K562 (cell line): ENCODE measurements at regions not wholly inside any gene's neighbourhood (a gene's known extent, or its start where the extent isn't known, plus 50 kb on each side); places are given as distances from the start of the nearest gene placed in this dataset.
A peak's percentile ranks its signal among the peaks of the same experiment; 100 is the strongest.

Experiments
- ATAC-seq: fragments of 200-7000 bp; cut with Tn5 transposase; 3 replicates; pipeline ENCODE4 v1.9.1; 2020; ENCODE audit warnings: moderate library complexity
- BruUV-seq: library from RNA; stranded (reverse); fragments of 400-500 nt; replicated peaks from 2 replicates; lab custom pipeline; 2021; lab: Mats Ljungman, UMichigan
- CTCF ChIA-PET: fragments of 300-600 bp; formaldehyde crosslinking; extraction: SDS; loops from one replicate; lab custom pipeline; 2021; ENCODE audit warnings: low intra/inter-chr PET ratio; lab: Yijun Ruan, JAX
- POLR2A ChIA-PET: fragments of 300-600, 350-650 bp; sonication (Branson Sonifier 250); formaldehyde crosslinking; extraction: SDS; loops from one replicate; lab custom pipeline; 2021; ENCODE audit warnings: antibody characterized with exemption, inconsistent platforms; lab: Yijun Ruan, JAX
- DNase-seq, 4 experiments: peaks; one replicate each; pipeline versions ENCODE4 v3.0.0 to v3.0.0-alpha.2; 2011 to 2018; ENCODE audit warnings: low spot score in 3 of 4, mixed read lengths in 3 of 4; ENCODE audit errors: extremely low read depth in 1 of 4
- FAIRE-seq: peaks from 2 replicates; lab custom pipeline; 2011; peaks lifted over from hg19 to GRCh38; lab: Jason Lieb, UNC
- H2AFZ ChIP-seq: 2 replicates; pipeline ENCODE4 v1.6.0; 2011; ENCODE audit warnings: low read depth, low read length, control low read depth, inconsistent platforms
- H3K27ac ChIP-seq: fragments of 200-600 bp; 3 replicates; pipeline ENCODE4 v1.8.0; 2011; ENCODE audit warnings: low read depth, mild to moderate bottlenecking, control low read depth, inconsistent platforms, low read length, moderate library complexity, mixed read lengths; ENCODE audit errors: extremely low read depth
- H3K27me3 ChIP-seq, 2 experiments: fragments of 300-600 bp in 1 of 2; 2 replicates in 1 of 2; 3 replicates in 1 of 2; pipeline versions ENCODE4 v1.6.0 to v1.8.0; 2011; ENCODE audit warnings: inconsistent platforms in 2 of 2, low read length in 2 of 2, mild to moderate bottlenecking in 1 of 2, mixed read lengths in 1 of 2, moderate library complexity in 1 of 2; ENCODE audit not compliant: control insufficient read depth in 2 of 2, insufficient read depth in 2 of 2
- H3K36me3 ChIP-seq: fragments of 300-600 bp; 3 replicates; pipeline ENCODE4 v1.8.0; 2011; ENCODE audit warnings: mild to moderate bottlenecking, low read length, inconsistent platforms; ENCODE audit not compliant: control insufficient read depth, insufficient read depth
- H3K4me1 ChIP-seq, 2 experiments: fragments of 200-600 bp in 1 of 2; replicated peaks in 1 of 2; 2 replicates in 1 of 2; 3 replicates in 1 of 2; pipeline versions ENCODE4 v1.5.1 to v1.8.0; 2011; ENCODE audit warnings: inconsistent platforms in 2 of 2, low read length in 2 of 2, mild to moderate bottlenecking in 1 of 2, mixed read lengths in 1 of 2, moderate library complexity in 1 of 2; ENCODE audit not compliant: control insufficient read depth in 2 of 2, insufficient read depth in 2 of 2
- H3K4me2 ChIP-seq: 2 replicates; pipeline ENCODE4 v1.6.1; 2011; ENCODE audit warnings: low read length, control low read depth, inconsistent platforms, mixed read lengths; ENCODE audit not compliant: insufficient read depth
- H3K4me3 ChIP-seq: fragments of 200-600 bp; sonication (generic), shearing (Covaris generic); 2 replicates; pipeline ENCODE4 v1.5.1; 2016; ENCODE audit warnings: control low read depth, inconsistent platforms
- H3K79me2 ChIP-seq: fragments of 200-600 bp; 3 replicates; pipeline ENCODE4 v1.8.0; 2011; ENCODE audit warnings: low read length, inconsistent platforms; ENCODE audit not compliant: control insufficient read depth, insufficient read depth
- H3K9ac ChIP-seq, 2 experiments: 2 replicates each; pipeline versions ENCODE4 v1.6.0 to v1.6.1; 2011; ENCODE audit warnings: low read depth in 2 of 2, low read length in 2 of 2, control low read depth in 1 of 2, inconsistent platforms in 1 of 2, mild to moderate bottlenecking in 1 of 2, mixed read lengths in 1 of 2; ENCODE audit not compliant: insufficient read depth in 1 of 2
- H3K9me1 ChIP-seq: one replicate; pipeline ENCODE4 v1.6.0; 2011; ENCODE audit warnings: inconsistent platforms, mild to moderate bottlenecking, low read length, moderate library complexity; ENCODE audit not compliant: control insufficient read depth, insufficient read depth
- H3K9me3 ChIP-seq: replicated peaks from 2 replicates; pipeline ENCODE4 v1.5.1; 2011; ENCODE audit warnings: low read depth, low read length, inconsistent platforms; ENCODE audit not compliant: control insufficient read depth, insufficient read depth
- H4K20me1 ChIP-seq: replicated peaks from 2 replicates; pipeline ENCODE4 v1.6.1; 2011; ENCODE audit warnings: low read length, inconsistent platforms, mixed read lengths; ENCODE audit not compliant: control insufficient read depth, insufficient read depth
- DPF2 ChIP-seq: fragments of 450-650 bp; IDR thresholded peaks from 2 replicates; pipeline ENCODE4 v1.6.1; 2016
- JUN ChIP-seq, 2 experiments: sonication (generic) in 1 of 2; formaldehyde crosslinking in 1 of 2; IDR thresholded peaks; 2 replicates each; pipeline versions ENCODE4 v1.6.1 to v1.8.0; 2012 to 2022; ENCODE audit warnings: borderline replicate concordance in 2 of 2, mild to moderate bottlenecking in 2 of 2, improper control_type of control experiment in 1 of 2, low read depth in 1 of 2, low read length in 1 of 2, missing genetic modification reagents in 1 of 2
- SMARCA4 ChIP-seq: fragments of 450-650 bp; IDR thresholded peaks from 2 replicates; pipeline ENCODE4 v1.6.1; 2016
- TGIF2 ChIP-seq: sonication (generic); formaldehyde crosslinking; IDR thresholded peaks from 2 replicates; pipeline ENCODE4 v1.8.1; 2022; ENCODE audit warnings: mild to moderate bottlenecking, missing genetic modification reagents, moderate library complexity
- ZNF316 ChIP-seq: fragments of 450-650 bp; IDR thresholded peaks from 2 replicates; pipeline ENCODE4 v1.6.1; 2016
- WGBS: fragments of 100-300 bp; shearing (Covaris generic); methylation state at CpG from one replicate; pipeline ENCODE4 v1.1.6; 2016; ENCODE audit warnings: low coverage, mixed read lengths; ENCODE audit not compliant: insufficient coverage; ENCODE audit errors: missing lambda C conversion rate; 5-methylcytosine and 5-hydroxymethylcytosine counted together
- in situ Hi-C: fragments of 300-500 bp; cut with MboI; formaldehyde crosslinking; loops from 4 replicates; pipeline ENCODE4 v1.15.0; 2018; ENCODE audit warnings: inconsistent platforms, mixed read lengths
- intact Hi-C: fragments of 100-400 bp; cut with micrococcal nuclease; formaldehyde crosslinking; loops from 2 replicates; pipeline ENCODE4 v1.14.2; 2022
- TF ChIP-seq, protein P1 (sequence below), 2 experiments: fragments of 450-650 bp; conservative IDR thresholded peaks; 2 replicates each; pipeline ENCODE4 v1.6.1; 2017; ENCODE audit warnings: mild to moderate bottlenecking in 2 of 2, moderate library complexity in 2 of 2
- TF ChIP-seq, protein P2 (sequence below): fragments of 450-650 bp; IDR thresholded peaks from 2 replicates; pipeline ENCODE4 v1.6.1; 2016
- TF ChIP-seq, protein P3 (sequence below): sonication (generic); formaldehyde crosslinking; IDR thresholded peaks from 2 replicates; pipeline ENCODE4 v1.8.1; 2023; ENCODE audit warnings: mild to moderate bottlenecking, missing genetic modification reagents
- TF ChIP-seq, protein P4 (sequence below): fragments of 450-650 bp; formaldehyde crosslinking; IDR thresholded peaks from 2 replicates; pipeline ENCODE4 v1.4.0; 2022; ENCODE audit warnings: missing genetic modification characterization
- TF ChIP-seq, protein P5 (sequence below): fragments of 450-650 bp; IDR thresholded peaks from 2 replicates; pipeline ENCODE4 v1.6.1; 2016; ENCODE audit warnings: mild to moderate bottlenecking

DNA sequence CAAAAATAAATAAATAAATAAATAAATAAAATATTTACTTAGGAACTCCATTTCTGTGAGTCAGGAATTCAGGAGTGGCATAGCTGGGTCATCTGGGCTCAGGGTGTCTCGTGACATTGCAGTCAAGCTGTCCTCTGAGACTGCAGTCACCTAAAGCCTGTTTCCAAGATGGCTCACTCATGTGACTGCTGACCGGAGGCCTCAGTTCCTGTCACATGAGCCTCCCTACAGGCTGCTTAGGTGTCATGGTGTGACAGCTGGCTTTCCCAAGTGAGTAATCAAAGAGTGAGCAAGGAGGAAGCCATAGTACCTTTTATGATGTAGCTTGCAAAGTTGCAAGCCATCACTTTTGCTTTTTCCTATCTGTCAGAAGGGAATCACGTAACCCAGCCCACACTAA, 128.6 kb upstream of the KCTD7 start (continued):
- TF ChIP-seq, protein P1, sequence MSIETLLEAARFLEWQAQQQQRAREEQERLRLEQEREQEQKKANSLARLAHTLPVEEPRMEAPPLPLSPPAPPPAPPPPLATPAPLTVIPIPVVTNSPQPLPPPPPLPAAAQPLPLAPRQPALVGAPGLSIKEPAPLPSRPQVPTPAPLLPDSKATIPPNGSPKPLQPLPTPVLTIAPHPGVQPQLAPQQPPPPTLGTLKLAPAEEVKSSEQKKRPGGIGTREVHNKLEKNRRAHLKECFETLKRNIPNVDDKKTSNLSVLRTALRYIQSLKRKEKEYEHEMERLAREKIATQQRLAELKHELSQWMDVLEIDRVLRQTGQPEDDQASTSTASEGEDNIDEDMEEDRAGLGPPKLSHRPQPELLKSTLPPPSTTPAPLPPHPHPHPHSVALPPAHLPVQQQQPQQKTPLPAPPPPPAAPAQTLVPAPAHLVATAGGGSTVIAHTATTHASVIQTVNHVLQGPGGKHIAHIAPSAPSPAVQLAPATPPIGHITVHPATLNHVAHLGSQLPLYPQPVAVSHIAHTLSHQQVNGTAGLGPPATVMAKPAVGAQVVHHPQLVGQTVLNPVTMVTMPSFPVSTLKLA (conservative IDR thresholded peaks at IDR 0.05): 0 out of 4 replicates have a peak, but pooled peaks of 1 of the 2 experiments have one; percentile 30
- no peak for TF ChIP-seq TGIF2
- TF ChIP-seq, protein P2, sequence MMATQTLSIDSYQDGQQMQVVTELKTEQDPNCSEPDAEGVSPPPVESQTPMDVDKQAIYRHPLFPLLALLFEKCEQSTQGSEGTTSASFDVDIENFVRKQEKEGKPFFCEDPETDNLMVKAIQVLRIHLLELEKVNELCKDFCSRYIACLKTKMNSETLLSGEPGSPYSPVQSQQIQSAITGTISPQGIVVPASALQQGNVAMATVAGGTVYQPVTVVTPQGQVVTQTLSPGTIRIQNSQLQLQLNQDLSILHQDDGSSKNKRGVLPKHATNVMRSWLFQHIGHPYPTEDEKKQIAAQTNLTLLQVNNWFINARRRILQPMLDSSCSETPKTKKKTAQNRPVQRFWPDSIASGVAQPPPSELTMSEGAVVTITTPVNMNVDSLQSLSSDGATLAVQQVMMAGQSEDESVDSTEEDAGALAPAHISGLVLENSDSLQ: peak; percentile 49
- peak; percentile 19; the same call in 1 of the 2 replicates for TF ChIP-seq ZNF316

DNA sequence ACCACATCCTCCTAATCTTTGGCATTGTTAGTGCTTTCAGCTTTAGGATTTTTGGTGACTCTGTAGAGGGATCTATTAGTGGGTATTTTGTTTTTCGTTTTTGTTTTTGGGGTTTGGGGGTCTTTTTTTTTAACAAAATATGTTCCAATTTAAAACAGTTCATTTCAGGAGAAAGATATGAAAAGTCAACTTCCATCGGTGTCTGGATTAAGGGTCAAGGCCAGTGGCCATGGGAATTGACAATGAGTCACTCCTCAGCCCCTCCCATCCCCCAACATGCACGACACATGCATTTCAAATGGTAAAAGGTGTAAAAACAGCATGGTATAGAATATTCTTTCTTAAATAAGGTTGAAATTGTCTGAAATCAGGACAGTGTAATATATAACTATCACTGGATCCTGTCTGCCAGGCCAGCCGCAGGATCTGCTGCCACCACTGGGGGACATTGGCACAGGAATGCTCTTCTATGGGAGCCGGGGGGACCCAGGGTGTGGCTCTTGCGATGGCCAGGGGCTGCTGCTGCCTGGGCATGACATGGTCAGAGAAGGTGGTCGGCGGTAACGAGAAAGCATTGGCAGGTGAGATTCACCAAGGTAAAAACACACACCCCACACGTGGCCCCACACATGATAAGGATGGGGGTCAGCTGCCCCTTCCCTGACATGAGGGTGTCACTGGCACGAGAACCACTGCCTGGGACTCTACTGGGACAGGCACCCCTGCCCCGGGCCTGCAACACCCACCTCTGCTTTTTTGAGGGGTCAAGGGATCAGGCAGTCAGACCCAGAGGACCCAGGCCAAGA, 126.2 kb upstream of the KCTD7 start:
- 45% methylated on average over 12 of the region's 12 CpGs for WGBS
- Histone ChIP-seq H3K79me2 (no peaks in the 10 kb centered on the region), H3K4me1 (peaks cover 12 to 30% of the 10 kb centered on the region in 2 experiments), H3K27me3 (no peaks in the 10 kb centered on the region), H3K4me2 (no peak overlapping the region; the same call in 1 of the 2 replicates), H3K9ac (peak overlapping the region in 1 of 2 experiments; percentile 1; a peak in 2 of 4 replicates), H3K9me1 (no peaks in the 10 kb centered on the region), H3K9me3 (no peaks in the 10 kb centered on the region), H4K20me1 (no peaks in the 10 kb centered on the region), H2AFZ (no peak overlapping the region), H3K36me3 (no peaks in the 10 kb centered on the region), H3K27ac (no peak overlapping the region), H3K4me3 (no peak overlapping the region)
- intact Hi-C loops: no loop called here
- CTCF ChIA-PET: no interaction called here
- peak; percentile 53 for ATAC-seq
- peak; percentile 82 for FAIRE-seq
- DNase-seq: peak; percentile 32 to 66 (median 48)
- in situ Hi-C loops: no loop called here
- no TSS peak for BruUV-seq
- POLR2A ChIA-PET: interaction anchor here (0.6 kb wide), 1 partner anchor 216 kb away, joined by 3 read pairs; no protein-coding TSS in a partner anchor
- TF ChIP-seq, protein P3, sequence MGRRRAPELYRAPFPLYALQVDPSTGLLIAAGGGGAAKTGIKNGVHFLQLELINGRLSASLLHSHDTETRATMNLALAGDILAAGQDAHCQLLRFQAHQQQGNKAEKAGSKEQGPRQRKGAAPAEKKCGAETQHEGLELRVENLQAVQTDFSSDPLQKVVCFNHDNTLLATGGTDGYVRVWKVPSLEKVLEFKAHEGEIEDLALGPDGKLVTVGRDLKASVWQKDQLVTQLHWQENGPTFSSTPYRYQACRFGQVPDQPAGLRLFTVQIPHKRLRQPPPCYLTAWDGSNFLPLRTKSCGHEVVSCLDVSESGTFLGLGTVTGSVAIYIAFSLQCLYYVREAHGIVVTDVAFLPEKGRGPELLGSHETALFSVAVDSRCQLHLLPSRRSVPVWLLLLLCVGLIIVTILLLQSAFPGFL (CRISPR knock-in tag): 0 out of 2 replicates have a peak, but pooled peaks have one; percentile 49
- TF ChIP-seq DPF2: 0 out of 2 replicates have a peak, but pooled peaks have one; percentile 33
- 0 out of 2 replicates have a peak, but pooled peaks have one; percentile 11 for TF ChIP-seq SMARCA4
- TF ChIP-seq JUN (IDR thresholded peaks at IDR 0.05; ENCODE audit: borderline replicate concordance, low read depth, low read length): peak; percentile 77
- no peak for TF ChIP-seq JUN (CRISPR knock-in tag; IDR thresholded peaks at IDR 0.05; ENCODE audit: borderline replicate concordance)
- TF ChIP-seq, protein P4, sequence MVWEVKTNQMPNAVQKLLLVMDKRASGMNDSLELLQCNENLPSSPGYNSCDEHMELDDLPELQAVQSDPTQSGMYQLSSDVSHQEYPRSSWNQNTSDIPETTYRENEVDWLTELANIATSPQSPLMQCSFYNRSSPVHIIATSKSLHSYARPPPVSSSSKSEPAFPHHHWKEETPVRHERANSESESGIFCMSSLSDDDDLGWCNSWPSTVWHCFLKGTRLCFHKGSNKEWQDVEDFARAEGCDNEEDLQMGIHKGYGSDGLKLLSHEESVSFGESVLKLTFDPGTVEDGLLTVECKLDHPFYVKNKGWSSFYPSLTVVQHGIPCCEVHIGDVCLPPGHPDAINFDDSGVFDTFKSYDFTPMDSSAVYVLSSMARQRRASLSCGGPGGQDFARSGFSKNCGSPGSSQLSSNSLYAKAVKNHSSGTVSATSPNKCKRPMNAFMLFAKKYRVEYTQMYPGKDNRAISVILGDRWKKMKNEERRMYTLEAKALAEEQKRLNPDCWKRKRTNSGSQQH (CRISPR knock-in tag): no peak
- TF ChIP-seq, protein P5, sequence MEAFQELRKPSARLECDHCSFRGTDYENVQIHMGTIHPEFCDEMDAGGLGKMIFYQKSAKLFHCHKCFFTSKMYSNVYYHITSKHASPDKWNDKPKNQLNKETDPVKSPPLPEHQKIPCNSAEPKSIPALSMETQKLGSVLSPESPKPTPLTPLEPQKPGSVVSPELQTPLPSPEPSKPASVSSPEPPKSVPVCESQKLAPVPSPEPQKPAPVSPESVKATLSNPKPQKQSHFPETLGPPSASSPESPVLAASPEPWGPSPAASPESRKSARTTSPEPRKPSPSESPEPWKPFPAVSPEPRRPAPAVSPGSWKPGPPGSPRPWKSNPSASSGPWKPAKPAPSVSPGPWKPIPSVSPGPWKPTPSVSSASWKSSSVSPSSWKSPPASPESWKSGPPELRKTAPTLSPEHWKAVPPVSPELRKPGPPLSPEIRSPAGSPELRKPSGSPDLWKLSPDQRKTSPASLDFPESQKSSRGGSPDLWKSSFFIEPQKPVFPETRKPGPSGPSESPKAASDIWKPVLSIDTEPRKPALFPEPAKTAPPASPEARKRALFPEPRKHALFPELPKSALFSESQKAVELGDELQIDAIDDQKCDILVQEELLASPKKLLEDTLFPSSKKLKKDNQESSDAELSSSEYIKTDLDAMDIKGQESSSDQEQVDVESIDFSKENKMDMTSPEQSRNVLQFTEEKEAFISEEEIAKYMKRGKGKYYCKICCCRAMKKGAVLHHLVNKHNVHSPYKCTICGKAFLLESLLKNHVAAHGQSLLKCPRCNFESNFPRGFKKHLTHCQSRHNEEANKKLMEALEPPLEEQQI: no peak
